ENCODE measurements at regions not wholly inside any gene's neighbourhood (a gene's known extent, or its start where the extent isn't known, plus 50 kb on each side); places are given as distances from the start of the nearest gene placed in this dataset.
"Not testable (repeated sequence)": the region's sequence is repeated elsewhere in the genome, so short reads cannot be mapped to it uniquely, and the experiment has no call there.

- no peak for DNase-seq (ENCODE audit: low spot score)
- in situ Hi-C loops (cut with HindIII; ENCODE audit: low sequenced_read_pairs), result no loop called here
Observed at GRCh38 chr9:103533318-103533717, 538.2 kb downstream of the CYLC2 start.

- in situ Hi-C loops (cut with HindIII; ENCODE audit: low sequenced_read_pairs), result no loop called here
- DNase-seq (ENCODE audit: low spot score), result no peak
Observed at GRCh38 chr9:103537426-103537825, 542.3 kb downstream of the CYLC2 start.

- in situ Hi-C loops (cut with HindIII; ENCODE audit: low sequenced_read_pairs), result no loop called here
- no peak for DNase-seq (ENCODE audit: low spot score)
Observed at GRCh38 chr9:103545260-103545659, 548.8 kb upstream of the SMC2 start.

GRCh38 chr9:103552712-103553111 is 541.4 kb upstream of the SMC2 start:
- DNase-seq (ENCODE audit: low spot score), result no peak
- in situ Hi-C loops (cut with HindIII; ENCODE audit: low sequenced_read_pairs), result no loop called here

GRCh38 chr9:103574056-103574455 is 520.1 kb upstream of the SMC2 start:
- DNase-seq (ENCODE audit: low spot score), result no peak
- in situ Hi-C loops (cut with HindIII; ENCODE audit: low sequenced_read_pairs), result no loop called here

- in situ Hi-C loops (cut with HindIII; ENCODE audit: low sequenced_read_pairs), result no loop called here
- no peak for DNase-seq (ENCODE audit: low spot score)
Observed at GRCh38 chr9:103586721-103587120, 507.4 kb upstream of the SMC2 start.

GRCh38 chr9:103601287-103601686 is 492.8 kb upstream of the SMC2 start:
- in situ Hi-C loops (cut with HindIII; ENCODE audit: low sequenced_read_pairs), result no loop called here
- DNase-seq (ENCODE audit: low spot score), result no peak

- DNase-seq (ENCODE audit: low spot score); in situ Hi-C loops (cut with HindIII; ENCODE audit: low sequenced_read_pairs): not testable (repeated sequence)
Observed at GRCh38 chr9:103611950-103612349, 482.2 kb upstream of the SMC2 start.

- no peak for DNase-seq (ENCODE audit: low spot score)
- in situ Hi-C loops (cut with HindIII; ENCODE audit: low sequenced_read_pairs), result no loop called here
Observed at GRCh38 chr9:103615994-103616393, 478.1 kb upstream of the SMC2 start.

GRCh38 chr9:103617046-103617445 is 477.1 kb upstream of the SMC2 start:
- DNase-seq (ENCODE audit: low spot score), result no peak
- in situ Hi-C loops (cut with HindIII; ENCODE audit: low sequenced_read_pairs), result no loop called here

GRCh38 chr9:103625161-103625804 is 468.8 kb upstream of the SMC2 start:
- in situ Hi-C loops (cut with HindIII; ENCODE audit: low sequenced_read_pairs), result no loop called here
- DNase-seq (ENCODE audit: low spot score), result no peak

- no peak for DNase-seq (ENCODE audit: low spot score)
Observed at GRCh38 chr9:103627731-103628130, 466.4 kb upstream of the SMC2 start.

GRCh38 chr9:103649086-103649485 is 445.0 kb upstream of the SMC2 start:
- no peak for DNase-seq (ENCODE audit: low spot score)

More at GRCh38 chr9:103627731-103628130, 466.4 kb upstream of the SMC2 start:
- in situ Hi-C loops (cut with HindIII; ENCODE audit: low sequenced_read_pairs), result no loop called here

GRCh38 chr9:103658156-103658555 is 436.0 kb upstream of the SMC2 start:
- DNase-seq (ENCODE audit: low spot score), result no peak
- in situ Hi-C loops (cut with HindIII; ENCODE audit: low sequenced_read_pairs), result no loop called here

More at GRCh38 chr9:103649086-103649485, 445.0 kb upstream of the SMC2 start:
- in situ Hi-C loops (cut with HindIII; ENCODE audit: low sequenced_read_pairs), result no loop called here

GRCh38 chr9:103660830-103661229 is 433.3 kb upstream of the SMC2 start:
- in situ Hi-C loops (cut with HindIII; ENCODE audit: low sequenced_read_pairs), result no loop called here
- no peak for DNase-seq (ENCODE audit: low spot score)

- in situ Hi-C loops (cut with HindIII; ENCODE audit: low sequenced_read_pairs), result no loop called here
- no peak for DNase-seq (ENCODE audit: low spot score)
Observed at GRCh38 chr9:103661663-103662062, 432.4 kb upstream of the SMC2 start.

GRCh38 chr9:103669296-103669695 is 424.8 kb upstream of the SMC2 start:
- no peak for DNase-seq (ENCODE audit: low spot score)
- in situ Hi-C loops (cut with HindIII; ENCODE audit: low sequenced_read_pairs), result no loop called here

- in situ Hi-C loops (cut with HindIII; ENCODE audit: low sequenced_read_pairs), result no loop called here
- DNase-seq (ENCODE audit: low spot score), result no peak
Observed at GRCh38 chr9:103674271-103674670, 419.8 kb upstream of the SMC2 start.

GRCh38 chr9:103680581-103680980 is 413.5 kb upstream of the SMC2 start:
- in situ Hi-C loops (cut with HindIII; ENCODE audit: low sequenced_read_pairs), result no loop called here

GRCh38 chr9:103681435-103681834 is 412.7 kb upstream of the SMC2 start:
- in situ Hi-C loops (cut with HindIII; ENCODE audit: low sequenced_read_pairs), result no loop called here
- DNase-seq (ENCODE audit: low spot score), result no peak

More at GRCh38 chr9:103680581-103680980, 413.5 kb upstream of the SMC2 start:
- peak; percentile 5 for DNase-seq (ENCODE audit: low spot score)

- no peak for DNase-seq (ENCODE audit: low spot score)
- in situ Hi-C loops (cut with HindIII; ENCODE audit: low sequenced_read_pairs), result no loop called here
Observed at GRCh38 chr9:103700195-103700962, 393.7 kb upstream of the SMC2 start.
